ENCODE measurements at regions not wholly inside any gene's neighbourhood (a gene's known extent, or its start where the extent isn't known, plus 50 kb on each side); places are given as distances from the start of the nearest gene placed in this dataset.

DNA sequence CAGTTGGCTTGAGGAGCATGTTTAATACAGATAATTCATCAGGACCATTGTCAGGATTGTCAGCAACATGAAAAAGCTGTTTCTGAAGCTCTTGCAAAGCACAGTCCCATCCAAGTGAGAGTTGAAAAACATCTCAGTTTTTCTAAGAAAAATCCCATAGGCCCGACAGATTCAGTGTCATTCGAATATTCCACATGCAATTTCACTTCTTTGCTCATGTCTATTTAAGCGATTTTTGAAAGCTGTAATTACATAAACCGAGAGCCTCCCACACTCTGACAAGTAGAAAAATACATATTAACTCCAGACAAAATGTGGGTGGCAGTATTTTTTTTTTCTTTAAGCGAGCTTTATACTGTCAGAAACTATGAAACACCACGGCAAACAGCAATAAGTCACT lies 134.7 kb upstream of the GALNT5 start:
- intact Hi-C loops (cut with DNase I), result no loop called here
- ATAC-seq (no peak), DNase-seq (no peak)
- Histone ChIP-seq H3K4me3 (no peak overlapping the region), H3K36me3 (no peaks in the 10 kb centered on the region), H3K27ac (no peak overlapping the region), H3K27me3 (no peaks in the 10 kb centered on the region), H3K9me3 (no peaks in the 10 kb centered on the region), H3K4me1 (peaks cover 6% of the 10 kb centered on the region)
- TF ChIP-seq, protein P1, sequence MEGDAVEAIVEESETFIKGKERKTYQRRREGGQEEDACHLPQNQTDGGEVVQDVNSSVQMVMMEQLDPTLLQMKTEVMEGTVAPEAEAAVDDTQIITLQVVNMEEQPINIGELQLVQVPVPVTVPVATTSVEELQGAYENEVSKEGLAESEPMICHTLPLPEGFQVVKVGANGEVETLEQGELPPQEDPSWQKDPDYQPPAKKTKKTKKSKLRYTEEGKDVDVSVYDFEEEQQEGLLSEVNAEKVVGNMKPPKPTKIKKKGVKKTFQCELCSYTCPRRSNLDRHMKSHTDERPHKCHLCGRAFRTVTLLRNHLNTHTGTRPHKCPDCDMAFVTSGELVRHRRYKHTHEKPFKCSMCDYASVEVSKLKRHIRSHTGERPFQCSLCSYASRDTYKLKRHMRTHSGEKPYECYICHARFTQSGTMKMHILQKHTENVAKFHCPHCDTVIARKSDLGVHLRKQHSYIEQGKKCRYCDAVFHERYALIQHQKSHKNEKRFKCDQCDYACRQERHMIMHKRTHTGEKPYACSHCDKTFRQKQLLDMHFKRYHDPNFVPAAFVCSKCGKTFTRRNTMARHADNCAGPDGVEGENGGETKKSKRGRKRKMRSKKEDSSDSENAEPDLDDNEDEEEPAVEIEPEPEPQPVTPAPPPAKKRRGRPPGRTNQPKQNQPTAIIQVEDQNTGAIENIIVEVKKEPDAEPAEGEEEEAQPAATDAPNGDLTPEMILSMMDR (IDR thresholded peaks at IDR 0.05), result no peak

DNA sequence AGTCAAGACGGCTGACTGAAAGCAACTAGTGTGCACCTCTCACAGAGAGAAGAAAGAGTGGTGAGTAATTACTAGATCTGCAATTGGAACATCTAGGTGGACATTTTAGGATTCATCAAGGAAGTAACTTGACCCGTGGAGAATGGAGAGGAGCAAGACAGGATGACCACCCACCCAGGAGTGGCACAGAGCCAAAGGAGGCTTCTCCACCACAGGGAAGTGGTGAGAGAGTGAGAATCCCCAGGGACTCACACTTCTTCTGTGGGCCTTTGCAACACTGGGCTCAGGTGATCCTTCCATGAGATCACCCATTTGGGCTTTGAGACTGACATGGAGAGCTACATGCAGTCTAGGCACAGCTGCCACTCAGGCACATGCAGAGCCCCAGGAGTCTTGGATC lies 132.8 kb upstream of the GALNT5 start:
- TF ChIP-seq, protein P1 (IDR thresholded peaks at IDR 0.05), result no peak
- Histone ChIP-seq H3K9me3 (no peaks in the 10 kb centered on the region), H3K4me1 (peaks cover 6% of the 10 kb centered on the region), H3K27ac (no peak overlapping the region), H3K4me3 (no peak overlapping the region), H3K27me3 (no peaks in the 10 kb centered on the region), H3K36me3 (no peaks in the 10 kb centered on the region)
- intact Hi-C loops (cut with DNase I), result no loop called here
- ATAC-seq, result peak; percentile 6
- DNase-seq, result no peak

DNA sequence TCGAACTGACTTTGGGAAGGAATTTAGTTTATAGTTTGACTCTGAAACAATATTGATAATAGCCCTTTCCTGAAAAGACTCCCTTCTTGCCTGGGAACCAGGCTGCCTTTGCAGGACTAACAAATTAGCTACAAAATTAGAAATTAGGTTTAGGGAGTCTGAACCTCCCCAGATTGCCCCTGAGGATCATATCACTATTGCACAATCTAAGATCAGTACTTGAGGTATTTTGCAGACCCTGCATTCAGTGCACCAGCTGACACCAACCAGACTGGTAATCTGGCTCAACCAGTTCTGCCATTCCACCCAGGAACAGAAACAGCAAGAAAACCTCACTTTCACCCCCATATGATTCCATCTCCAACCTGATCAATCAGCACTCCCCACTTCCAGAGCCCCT lies 131.8 kb upstream of the GALNT5 start:
- DNase-seq (no peak), ATAC-seq (no peak)
- intact Hi-C loops (cut with DNase I), result no loop called here
- no peak overlapping the region for H3K27ac ChIP-seq
- H3K4me1 ChIP-seq, result peaks cover 6% of the 10 kb centered on the region
- H3K27me3 ChIP-seq, result no peaks in the 10 kb centered on the region
- TF ChIP-seq, protein P1 (IDR thresholded peaks at IDR 0.05), result no peak
- no peaks in the 10 kb centered on the region for H3K36me3 ChIP-seq
- no peak overlapping the region for H3K4me3 ChIP-seq
- H3K9me3 ChIP-seq, result no peaks in the 10 kb centered on the region

DNA sequence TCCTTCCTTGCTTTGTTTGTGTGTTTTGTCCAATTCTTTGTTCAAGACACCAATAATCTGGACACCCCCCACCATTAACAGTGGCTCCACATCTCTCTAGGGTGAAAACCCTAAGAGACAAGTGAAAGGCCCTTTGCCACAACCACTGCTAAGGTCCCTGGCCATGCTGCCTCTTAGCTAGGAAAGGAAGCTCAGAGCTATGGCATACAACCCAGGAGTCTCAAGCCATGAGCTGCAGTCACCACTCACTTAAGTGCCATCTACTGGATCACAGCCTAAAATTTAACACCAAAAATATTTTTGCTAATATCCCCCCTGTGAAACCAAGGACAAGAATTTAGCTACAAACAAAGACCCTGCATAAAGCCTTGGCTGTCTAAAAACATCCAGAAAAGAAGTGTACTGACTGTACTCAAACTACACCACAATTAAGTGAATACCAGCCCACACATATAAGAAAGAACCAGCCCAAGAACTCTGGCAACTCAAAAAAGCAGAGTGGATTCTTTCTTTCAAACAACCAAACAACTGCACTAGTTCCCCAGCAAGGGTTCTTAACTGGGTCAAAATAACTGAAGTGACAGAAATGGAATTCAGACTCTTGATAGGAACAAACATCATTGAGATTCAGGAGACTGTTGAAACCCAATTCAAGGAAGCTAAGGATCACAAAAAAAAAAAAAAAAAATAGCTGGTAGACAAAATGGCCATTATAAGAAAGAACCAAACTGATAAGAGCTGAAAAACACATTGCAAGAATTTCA lies 130.1 kb upstream of the GALNT5 start:
- no peak overlapping the region for H3K4me3 ChIP-seq
- peak overlapping the region; percentile 48 for H3K27ac ChIP-seq
- no peaks in the 10 kb centered on the region for H3K36me3 ChIP-seq
- H3K27me3 ChIP-seq, result no peaks in the 10 kb centered on the region
- DNase-seq (no peak), ATAC-seq (peak; percentile 75)
- peaks cover 6% of the 10 kb centered on the region for H3K4me1 ChIP-seq
- TF ChIP-seq, protein P1 (IDR thresholded peaks at IDR 0.05), result no peak
- no peaks in the 10 kb centered on the region for H3K9me3 ChIP-seq
- intact Hi-C loops (cut with DNase I), result no loop called here

DNA sequence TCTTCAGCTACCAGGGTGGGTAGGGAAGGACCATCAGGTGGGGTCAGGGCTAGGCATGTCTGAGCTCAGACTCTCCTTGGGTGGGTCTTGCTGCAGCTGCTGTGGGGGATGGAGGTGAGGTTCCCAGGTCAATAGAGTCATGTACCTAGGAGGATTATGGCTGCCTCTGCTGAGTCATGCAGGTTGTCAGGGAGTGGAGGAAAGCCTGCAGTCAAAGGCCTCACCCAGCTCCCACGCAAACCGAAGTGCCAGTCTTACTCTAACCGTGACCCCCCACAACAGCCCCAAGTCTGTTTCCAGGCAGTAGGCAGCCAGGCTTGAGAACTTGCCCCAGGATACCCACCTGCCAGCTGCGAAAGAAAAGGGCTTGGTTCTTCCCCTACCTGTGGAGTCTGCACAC lies 113.6 kb upstream of the GALNT5 start:
- intact Hi-C loops (cut with DNase I), result no loop called here
- H3K27me3 ChIP-seq, result no peaks in the 10 kb centered on the region
- no peak for ATAC-seq

More for the DNA sequence above, 113.6 kb upstream of the GALNT5 start:
- no peaks in the 10 kb centered on the region for H3K36me3 ChIP-seq
- H3K27ac ChIP-seq, result no peak overlapping the region
- peak; percentile 17 for DNase-seq
- H3K4me1 ChIP-seq, result no peaks in the 10 kb centered on the region
- H3K4me3 ChIP-seq, result no peak overlapping the region
- H3K9me3 ChIP-seq, result no peaks in the 10 kb centered on the region
- TF ChIP-seq, protein P1 (IDR thresholded peaks at IDR 0.05), result no peak
